AG04450 (cell line): ENCODE measurements at regions not wholly inside any gene's neighbourhood (a gene's known extent, or its start where the extent isn't known, plus 50 kb on each side); places are given as distances from the start of the nearest gene placed in this dataset.

ENCODE experiments used
- CTCF ChIA-PET: fragments of 300-600, 350-600 bp; formaldehyde crosslinking; extraction: SDS; loops from one replicate; lab custom pipeline; 2022; ENCODE audit warnings: antibody characterized with exemption, inconsistent platforms; lab: Charles Lee
- POLR2A ChIA-PET: fragments of 350-600 bp; formaldehyde crosslinking; extraction: SDS; loops from one replicate; lab custom pipeline; 2021; ENCODE audit warnings: antibody characterized with exemption, inconsistent platforms; lab: Yijun Ruan, JAX
- DNase-seq: peaks from one replicate; pipeline ENCODE4 v3.0.0-alpha.2; 2011; ENCODE audit warnings: low read depth, low spot score
- H3K27ac ChIP-seq: one replicate; pipeline ENCODE4 v1.5.1; 2012; ENCODE audit warnings: low read depth, low read length, control low read depth
- H3K27me3 ChIP-seq: one replicate; pipeline ENCODE4 v1.6.0; 2012; ENCODE audit warnings: low read length; ENCODE audit not compliant: control insufficient read depth, insufficient read depth
- H3K4me3 ChIP-seq: 2 replicates; pipeline ENCODE4 v1.5.1; 2011; ENCODE audit warnings: mild to moderate bottlenecking, low read depth, low read length, control low read depth
- H3K9me3 ChIP-seq: 2 replicates; pipeline ENCODE4 v1.5.1; 2012; ENCODE audit warnings: low read length; ENCODE audit not compliant: control insufficient read depth, insufficient read depth
- TF ChIP-seq, protein P1 (sequence below): IDR thresholded peaks from 2 replicates; pipeline ENCODE4 v1.5.1; 2011; ENCODE audit warnings: low read depth, low read length, control low read depth, inconsistent platforms

DNA sequence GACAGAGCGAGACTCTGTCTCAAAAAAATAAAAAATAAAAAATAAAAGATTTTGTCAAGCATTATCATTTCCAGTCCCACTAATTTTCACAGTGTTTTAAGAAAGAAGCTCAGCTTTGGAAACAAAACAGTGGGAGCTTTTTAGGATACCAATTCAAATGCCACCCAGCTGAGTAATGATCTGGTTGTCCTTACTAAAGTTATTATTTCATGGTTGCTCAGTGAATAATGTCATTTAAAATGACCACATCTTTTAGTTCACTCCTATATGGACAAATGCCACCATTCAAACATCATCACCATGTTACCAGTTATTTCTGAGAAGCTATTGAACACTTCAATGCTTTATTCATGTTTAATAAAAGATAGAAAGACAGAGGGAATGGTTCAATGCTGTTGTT is 365.0 kb downstream of the CCER1 start:
- ChIA-PET POLR2A (no interaction called here), CTCF (no interaction called here)
- TF ChIP-seq, protein P1, sequence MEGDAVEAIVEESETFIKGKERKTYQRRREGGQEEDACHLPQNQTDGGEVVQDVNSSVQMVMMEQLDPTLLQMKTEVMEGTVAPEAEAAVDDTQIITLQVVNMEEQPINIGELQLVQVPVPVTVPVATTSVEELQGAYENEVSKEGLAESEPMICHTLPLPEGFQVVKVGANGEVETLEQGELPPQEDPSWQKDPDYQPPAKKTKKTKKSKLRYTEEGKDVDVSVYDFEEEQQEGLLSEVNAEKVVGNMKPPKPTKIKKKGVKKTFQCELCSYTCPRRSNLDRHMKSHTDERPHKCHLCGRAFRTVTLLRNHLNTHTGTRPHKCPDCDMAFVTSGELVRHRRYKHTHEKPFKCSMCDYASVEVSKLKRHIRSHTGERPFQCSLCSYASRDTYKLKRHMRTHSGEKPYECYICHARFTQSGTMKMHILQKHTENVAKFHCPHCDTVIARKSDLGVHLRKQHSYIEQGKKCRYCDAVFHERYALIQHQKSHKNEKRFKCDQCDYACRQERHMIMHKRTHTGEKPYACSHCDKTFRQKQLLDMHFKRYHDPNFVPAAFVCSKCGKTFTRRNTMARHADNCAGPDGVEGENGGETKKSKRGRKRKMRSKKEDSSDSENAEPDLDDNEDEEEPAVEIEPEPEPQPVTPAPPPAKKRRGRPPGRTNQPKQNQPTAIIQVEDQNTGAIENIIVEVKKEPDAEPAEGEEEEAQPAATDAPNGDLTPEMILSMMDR: no peak
- Histone ChIP-seq H3K27me3 (no peaks in the 10 kb centered on the region), H3K27ac (no peak overlapping the region), H3K9me3 (no peaks in the 10 kb centered on the region), H3K4me3 (no peak overlapping the region)
- DNase-seq: no peak

DNA sequence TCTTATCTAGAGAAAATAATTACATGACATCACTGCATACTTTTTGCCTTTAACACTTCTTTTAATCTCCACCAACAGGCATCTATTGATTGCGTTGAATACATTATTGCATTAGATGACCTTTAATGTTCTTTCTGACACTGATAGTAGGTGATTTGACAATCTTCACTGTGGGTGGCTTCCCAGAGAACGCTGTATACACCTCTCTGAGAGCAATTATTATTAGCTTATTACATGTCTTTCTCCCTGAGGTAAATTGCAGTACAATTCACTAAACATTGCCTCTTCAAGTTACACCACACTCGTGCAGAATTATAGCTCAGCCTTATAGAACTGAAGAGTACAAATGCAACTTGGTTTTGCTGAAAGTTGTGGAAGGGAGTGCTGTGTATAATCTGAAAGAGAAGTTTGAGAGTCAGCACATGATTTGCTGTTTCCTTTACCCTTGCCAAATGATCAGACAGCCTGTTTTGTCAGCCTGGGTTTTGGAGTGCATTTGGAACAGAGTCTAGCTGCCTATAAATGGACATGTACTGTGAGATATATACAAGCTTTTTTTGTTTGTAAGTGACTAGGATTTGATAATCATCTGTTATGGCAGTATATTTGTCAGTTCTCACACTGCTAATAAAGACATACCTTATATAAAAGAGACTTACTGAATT is 369.2 kb downstream of the CCER1 start:
- TF ChIP-seq, protein P1: no peak
- POLR2A ChIA-PET: no interaction called here
- DNase-seq: no peak

DNA sequence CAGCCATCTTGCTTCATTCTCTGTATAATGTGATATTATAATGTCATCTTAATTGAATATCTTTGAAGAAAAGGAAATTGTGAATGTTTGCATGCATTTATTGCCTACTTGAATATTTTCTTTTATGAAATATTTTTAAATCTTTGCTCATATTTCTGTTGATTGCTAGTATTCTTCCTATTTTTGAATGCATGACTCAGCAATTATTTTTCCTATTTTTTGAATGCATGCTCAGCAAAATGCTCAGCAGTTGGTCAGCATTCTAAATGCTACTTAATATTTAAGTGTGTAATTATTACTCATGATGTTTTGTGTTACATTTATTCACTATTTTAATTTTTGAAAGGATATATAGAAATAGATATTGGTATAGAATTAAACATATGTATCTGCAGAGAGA is 378.3 kb downstream of the CCER1 start:
- TF ChIP-seq, protein P1: no peak
- POLR2A ChIA-PET: no interaction called here
- no peaks in the 10 kb centered on the region for H3K27me3 ChIP-seq
- no peaks in the 10 kb centered on the region for H3K9me3 ChIP-seq
- CTCF ChIA-PET: no interaction called here
- no peak overlapping the region for H3K4me3 ChIP-seq
- no peak overlapping the region for H3K27ac ChIP-seq
- DNase-seq: no peak

More for the DNA sequence above, 369.2 kb downstream of the CCER1 start:
- H3K9me3 ChIP-seq: no peaks in the 10 kb centered on the region
- CTCF ChIA-PET: no interaction called here
- no peak overlapping the region for H3K4me3 ChIP-seq
- no peaks in the 10 kb centered on the region for H3K27me3 ChIP-seq
- no peak overlapping the region for H3K27ac ChIP-seq

DNA sequence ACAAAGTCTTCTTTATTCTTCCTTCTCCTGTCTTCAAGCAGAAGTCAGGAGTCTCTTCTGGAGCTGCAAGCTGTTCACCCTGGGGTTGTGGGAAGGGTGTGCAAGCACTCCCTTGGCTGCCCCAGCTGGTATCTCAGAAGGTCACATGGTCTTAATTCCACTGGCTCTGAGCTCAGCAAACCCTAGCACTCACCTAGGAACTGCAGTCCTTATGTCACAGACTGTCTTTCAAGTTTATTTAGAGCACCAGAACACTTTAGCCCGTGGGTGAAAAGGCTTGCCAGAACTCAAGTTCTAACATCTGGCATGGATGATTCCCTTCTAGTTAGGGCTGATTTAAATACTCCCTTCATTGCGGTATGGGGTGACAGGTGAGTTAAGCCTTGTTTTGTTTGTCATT is 379.0 kb downstream of the CCER1 start:
- DNase-seq: no peak
- CTCF ChIA-PET: no interaction called here
- no peak overlapping the region for H3K27ac ChIP-seq
- TF ChIP-seq, protein P1: no peak
- no peak overlapping the region for H3K4me3 ChIP-seq
- POLR2A ChIA-PET: no interaction called here
- H3K27me3 ChIP-seq: no peaks in the 10 kb centered on the region
- no peaks in the 10 kb centered on the region for H3K9me3 ChIP-seq

DNA sequence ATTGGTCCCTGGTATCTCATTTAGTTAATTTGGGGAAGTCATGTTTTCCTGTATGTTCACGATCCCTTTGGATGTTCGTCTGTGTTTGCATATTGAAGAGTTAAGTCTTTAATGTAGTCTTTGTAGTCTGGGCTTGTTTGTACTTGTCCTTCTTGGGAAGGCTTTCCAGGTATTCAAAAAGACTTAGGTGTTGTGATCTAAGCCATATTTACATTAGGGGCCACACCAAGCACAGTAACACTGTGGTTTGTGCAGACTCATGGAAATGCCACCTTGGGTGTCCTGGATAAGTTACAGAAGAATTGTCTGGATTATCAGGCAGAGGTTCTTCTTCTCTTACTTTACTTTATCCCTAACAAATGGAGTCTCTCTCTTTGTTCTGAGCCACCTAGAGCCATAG is 380.3 kb downstream of the CCER1 start:
- Histone ChIP-seq H3K27ac (no peak overlapping the region), H3K27me3 (no peaks in the 10 kb centered on the region), H3K9me3 (no peaks in the 10 kb centered on the region), H3K4me3 (no peak overlapping the region)
- ChIA-PET CTCF (no interaction called here), POLR2A (no interaction called here)
- TF ChIP-seq, protein P1: no peak
- DNase-seq: no peak
